SH-SY5Y (cell line): ENCODE measurements at regions not wholly inside any gene's neighbourhood (a gene's known extent, or its start where the extent isn't known, plus 50 kb on each side); places are given as distances from the start of the nearest gene placed in this dataset.

Experiments used
- GATA2 ChIP-seq: IDR thresholded peaks from 2 replicates; pipeline ENCODE4 v1.6.1; 2011; ENCODE audit warnings: mild to moderate bottlenecking, low read depth, low read length
- GATA3 ChIP-seq: IDR thresholded peaks from 2 replicates; pipeline ENCODE4 v1.6.1; 2011; ENCODE audit warnings: low read depth, mild to moderate bottlenecking, low read length, moderate library complexity

- TF ChIP-seq GATA3 (no peak), GATA2 (no peak)
Observed at GRCh38 chr5:88952344-88952743, 69.4 kb upstream of the MEF2C start.
